GM21515 (cell line): ENCODE measurements at regions not wholly inside any gene's neighbourhood (a gene's known extent, or its start where the extent isn't known, plus 50 kb on each side); places are given as distances from the start of the nearest gene placed in this dataset.
A peak's percentile ranks its signal among the peaks of the same experiment; 100 is the strongest.
"Not testable (repeated sequence)": the region's sequence is repeated elsewhere in the genome, so short reads cannot be mapped to it uniquely, and the experiment has no call there.

ENCODE experiments used
- ATAC-seq: cut with Tn5 transposase; IDR thresholded peaks from one replicate; pipeline ENCODE4 v1.9.1; 2021; ENCODE audit not compliant: unreplicated experiment

DNA sequence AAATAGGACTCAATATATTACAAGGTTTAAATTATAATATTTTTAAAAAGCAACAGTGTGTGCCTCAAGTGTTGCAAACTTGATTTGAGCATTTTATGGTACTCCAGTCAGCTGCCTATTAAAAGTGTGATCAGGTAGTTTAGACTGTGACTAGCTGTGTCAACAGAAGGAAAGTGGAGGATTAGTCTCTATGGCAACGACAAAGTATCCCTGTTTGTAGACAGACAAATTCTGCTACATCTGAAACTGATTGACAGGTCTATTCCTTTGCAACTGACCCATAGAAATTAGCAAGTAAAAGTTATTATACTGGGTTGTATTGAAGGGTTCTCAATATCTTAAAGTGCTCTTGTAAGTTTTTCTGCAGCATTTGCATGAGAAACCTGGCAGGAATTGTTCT lies 249.8 kb upstream of the ARRDC3 start:
- ATAC-seq, result no peak

DNA sequence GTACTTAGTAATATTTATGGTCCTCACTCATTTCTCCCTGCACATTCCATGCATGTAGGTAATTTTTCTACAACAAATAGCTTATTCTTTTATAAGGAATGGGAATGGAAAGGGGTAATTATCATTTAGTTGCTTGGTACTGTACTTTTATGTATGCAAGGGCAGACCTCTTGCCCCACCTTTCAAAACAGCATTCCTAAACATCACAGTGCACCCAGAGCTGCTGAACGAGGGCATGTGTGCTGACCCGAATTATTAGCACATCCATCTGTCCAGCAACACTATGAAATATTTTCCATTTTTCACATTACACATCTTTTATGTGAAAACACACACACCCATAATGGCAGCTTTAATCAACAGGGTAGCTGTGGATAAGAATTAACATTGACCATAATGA lies 228.6 kb upstream of the ARRDC3 start:
- no peak for ATAC-seq

DNA sequence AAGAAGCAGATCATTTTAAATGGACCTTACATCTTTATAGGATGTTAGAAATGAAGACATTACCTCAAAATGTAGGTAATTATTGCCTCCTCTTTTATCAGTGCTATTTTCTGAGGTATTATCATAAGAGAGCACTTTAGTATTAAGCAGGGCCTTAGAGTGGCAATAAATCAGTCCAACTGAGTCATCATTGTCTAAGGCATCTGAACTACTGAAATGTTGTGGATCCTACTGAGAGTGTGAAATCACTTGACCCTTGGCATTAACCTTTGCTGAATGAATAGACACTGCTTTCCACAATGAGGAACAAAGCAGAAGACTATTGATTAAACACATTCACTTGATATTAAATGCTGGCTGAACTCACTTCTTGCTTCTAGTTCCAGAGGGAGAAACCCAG lies 224.6 kb upstream of the ARRDC3 start:
- ATAC-seq, result no peak

DNA sequence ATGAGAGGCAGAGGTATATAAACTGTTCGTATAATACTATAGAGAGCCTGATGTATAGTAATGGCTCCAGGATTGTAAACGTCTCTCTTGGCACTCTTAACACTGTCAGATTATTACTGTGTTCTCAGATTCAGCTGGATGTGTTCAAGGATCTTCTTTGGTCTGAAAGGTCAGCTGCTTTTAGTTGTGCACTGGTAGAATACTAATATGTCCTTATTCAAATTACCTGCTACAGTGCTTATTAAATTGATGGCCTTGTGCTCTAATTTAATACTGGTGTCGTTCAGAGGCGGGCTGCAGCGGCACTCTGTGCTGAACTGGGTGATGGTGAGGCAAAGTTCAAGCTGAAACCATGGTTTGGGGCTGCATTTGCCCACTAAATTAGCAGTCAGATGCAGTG lies 216.7 kb upstream of the ARRDC3 start:
- ATAC-seq, result no peak

DNA sequence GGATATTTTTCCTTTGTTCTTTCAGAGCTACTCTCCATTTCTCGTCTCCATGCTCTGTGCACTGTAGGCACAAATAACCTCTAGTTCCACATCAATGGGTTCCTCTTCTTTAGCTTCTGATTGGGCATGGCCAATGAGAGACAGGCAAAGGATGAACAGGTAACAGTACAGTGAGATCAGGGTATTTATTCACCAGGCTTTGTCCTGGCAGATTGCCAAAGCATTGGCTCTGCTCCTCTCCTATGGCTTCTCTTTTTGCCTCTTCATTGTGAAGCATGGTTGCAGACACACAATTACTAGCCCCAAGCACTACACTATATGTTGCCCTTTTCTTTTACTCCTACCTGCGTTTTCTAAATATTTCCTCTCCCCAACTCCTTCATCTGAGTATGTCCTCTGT lies 215.1 kb upstream of the ARRDC3 start:
- no peak for ATAC-seq

DNA sequence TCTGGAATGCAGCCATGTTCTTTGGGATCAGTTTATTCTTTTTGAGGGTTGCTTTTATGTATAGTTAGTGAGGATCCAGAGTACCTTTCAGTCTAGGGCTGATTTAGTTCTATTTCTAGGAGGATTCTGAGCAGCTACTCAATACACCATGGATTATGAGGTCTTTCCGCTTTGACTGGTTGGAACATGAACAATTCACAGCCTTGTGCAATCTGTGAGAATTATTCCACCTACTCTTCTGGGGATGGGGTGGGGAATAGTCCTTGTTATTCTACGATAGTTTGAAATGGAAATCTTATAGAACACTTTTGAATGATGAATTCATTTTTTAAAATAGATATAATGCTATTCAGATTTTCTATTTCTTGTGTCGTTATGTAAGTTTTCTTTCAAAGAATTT lies 212.3 kb upstream of the ARRDC3 start:
- ATAC-seq, result no peak

DNA sequence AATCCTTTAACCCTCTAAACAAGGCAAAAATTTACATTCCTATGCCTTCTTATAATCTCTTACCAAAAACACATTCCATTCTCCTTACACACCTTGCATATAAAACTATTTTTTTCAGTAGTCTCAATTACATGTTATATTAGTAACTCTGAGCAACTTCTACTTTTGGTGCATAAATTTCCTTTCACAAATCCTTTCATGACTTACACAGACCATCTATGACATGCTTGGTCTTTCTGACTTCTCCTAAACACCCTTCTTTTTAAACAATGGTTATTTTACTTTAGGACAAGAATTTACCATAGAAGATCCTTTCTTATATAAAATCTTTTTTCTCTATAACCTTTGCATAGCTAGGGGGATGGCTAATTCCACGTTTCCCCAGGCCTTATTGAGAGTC lies 208.0 kb upstream of the ARRDC3 start:
- ATAC-seq, result no peak

DNA sequence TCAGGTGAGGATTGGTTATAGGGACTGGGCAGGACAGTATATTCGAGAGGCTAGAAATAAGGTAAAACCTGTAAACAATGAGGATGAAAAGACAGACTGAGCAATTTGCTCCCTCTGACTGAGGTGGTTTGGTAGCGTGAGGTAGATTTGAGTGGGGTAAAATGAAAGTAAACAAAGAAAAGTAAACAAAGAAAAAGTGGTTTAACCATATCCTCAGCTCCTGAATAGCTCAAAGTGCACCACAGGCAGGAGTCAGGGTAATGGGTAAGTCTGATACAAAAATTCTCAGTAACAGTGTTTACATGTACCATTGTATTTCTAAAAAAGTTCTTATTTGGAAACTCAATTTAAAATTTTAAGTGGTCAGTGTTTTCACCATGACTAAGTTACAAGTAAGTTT lies 203.1 kb upstream of the ARRDC3 start:
- no peak for ATAC-seq

DNA sequence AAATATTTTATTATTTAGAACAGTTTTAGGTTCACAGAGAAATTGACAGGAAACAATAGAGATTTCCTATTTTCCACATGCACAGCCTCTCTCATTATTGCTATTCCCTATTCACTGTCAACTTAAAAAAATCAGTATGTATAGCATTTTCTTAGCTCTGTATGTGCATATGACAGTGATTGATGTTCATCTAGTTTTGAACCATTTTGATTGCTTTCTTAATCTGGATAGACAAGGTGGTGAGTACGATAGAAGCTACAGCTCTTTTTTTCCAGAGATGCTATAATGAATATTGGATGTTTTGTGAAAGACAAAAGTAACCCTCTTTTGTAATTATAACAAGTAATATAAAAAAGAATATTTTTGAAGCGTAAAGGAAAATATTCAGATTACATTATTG lies 201.2 kb upstream of the ARRDC3 start:
- ATAC-seq, result no peak

DNA sequence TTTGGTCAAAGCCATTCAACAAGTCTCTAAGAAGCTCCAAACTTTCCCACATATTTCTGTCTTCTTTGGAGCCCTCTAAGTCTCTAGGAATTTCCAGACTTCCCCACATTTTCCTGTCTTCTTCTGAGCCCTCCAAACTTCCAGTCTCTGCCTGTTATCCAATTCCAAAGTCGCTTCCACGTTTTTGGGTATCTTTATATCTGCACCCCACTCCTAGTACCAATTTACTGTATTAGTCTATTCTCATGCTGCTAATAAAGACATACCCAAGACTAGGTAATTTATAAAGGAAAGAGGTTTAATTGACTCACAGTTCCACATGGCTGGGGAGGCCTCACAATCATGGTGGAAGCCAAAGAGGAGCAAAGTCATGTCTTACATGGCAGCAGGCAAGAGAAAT lies 182.9 kb upstream of the ARRDC3 start:
- not testable (repeated sequence) for ATAC-seq

DNA sequence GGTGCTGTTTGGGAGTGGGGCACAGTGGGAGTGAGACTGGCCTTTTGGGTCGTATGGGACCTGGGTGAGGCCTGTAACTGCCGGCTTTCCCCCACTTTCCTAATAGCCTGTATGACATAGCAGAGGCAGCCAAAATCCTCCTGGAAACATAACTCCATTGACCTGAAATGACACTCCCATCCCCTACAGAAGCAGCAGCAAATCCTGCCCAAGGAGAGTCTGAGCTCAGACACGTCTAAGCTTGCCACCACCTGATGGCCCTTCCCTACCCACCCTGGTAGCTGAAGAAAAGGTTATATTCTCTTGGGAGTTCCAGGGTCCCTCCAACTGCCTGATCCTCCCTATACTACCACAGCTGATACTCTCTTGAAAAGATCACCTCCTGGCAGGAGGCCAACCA lies 179.8 kb upstream of the ARRDC3 start:
- ATAC-seq, result no peak

DNA sequence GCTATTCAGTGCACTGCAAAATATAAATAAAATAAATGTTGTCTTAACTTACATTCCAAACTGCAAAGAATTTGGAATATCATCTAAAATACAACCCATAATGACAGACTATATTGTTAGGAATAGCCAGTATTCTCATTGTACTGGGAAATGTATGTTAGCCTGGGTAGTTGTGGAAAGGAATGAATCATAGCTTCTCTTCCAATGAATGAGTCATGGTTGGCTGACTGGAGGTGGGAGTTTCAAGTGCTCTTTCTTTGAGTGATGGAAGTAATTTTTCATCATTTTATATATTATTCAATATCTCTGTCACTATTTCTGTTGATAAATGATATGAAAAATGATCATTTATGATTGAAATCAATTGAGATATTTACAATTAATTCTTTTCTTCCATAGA lies 158.6 kb upstream of the ARRDC3 start:
- ATAC-seq, result no peak

DNA sequence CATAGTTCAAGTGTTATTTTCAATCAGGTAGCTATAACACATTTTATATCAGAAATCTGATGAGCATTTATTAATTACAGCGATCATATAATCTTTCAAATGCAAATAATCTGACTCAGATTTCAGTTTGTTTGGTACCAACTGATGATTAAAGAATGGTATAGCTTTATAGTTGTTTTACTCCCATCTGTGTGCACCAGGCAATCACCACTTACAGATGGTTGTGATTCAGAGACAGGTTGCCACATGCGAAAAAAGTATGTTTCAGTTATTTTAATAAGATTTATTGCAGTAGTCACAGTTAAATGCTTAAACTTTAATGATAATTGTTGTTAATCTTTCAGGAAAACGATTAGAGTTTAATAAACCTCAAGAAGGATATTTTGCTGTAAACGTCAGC lies 155.1 kb upstream of the ARRDC3 start:
- ATAC-seq, result no peak

DNA sequence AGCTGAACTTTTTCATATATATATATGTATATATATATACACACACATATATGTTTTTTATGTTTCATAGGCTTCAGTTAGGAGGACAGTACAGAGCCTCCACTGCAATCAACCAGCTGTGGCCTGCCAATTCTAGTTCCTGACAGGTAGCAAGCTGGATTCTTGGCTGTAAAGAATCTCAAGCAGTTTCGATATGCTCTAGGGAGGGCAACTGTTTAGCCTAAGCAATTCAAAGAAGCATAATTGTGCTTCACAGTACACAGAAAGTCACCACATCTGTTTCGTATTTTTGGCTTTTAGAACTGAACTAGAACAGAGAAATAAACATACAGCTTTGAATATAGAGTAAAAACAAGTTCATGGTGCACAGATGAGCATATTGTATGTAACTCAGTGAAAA lies 152.4 kb upstream of the ARRDC3 start:
- no peak for ATAC-seq

DNA sequence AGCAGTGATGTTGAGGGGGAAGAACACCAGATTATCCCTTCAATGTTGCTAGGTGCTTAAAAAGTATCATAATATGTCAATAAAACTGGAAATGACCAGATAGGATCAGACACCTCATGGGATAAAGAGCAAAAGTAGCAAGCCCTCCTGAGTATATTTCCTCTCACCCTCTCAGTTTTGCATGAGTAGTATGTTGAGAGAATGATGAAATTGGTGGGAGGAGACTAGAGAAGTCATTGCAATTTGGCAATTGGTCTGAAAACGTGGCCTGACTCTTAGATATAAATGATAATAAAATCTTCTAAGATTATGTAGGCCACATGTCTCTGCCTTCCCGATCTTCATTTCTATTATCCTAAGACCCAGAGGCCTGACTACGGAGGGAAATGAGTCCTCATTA lies 151.2 kb upstream of the ARRDC3 start:
- no peak for ATAC-seq

DNA sequence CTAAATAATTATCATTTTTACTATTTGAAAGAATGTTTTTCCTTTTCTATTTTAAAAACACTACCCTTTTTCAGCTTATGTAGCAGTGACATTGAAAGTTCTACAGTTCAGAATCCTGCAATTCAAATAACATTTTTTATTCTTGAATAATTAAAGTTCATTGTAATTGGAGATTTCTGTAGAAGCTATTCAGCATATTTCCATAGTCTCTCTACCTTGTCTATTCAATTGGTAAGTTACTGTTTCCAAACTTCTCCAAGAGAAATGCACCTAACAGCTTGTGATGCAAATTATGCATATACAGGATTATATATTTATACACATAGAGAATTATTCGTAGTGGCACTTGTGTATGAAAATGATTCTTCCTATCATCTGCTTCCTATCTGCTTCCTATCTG lies 149.7 kb upstream of the ARRDC3 start:
- no peak for ATAC-seq

DNA sequence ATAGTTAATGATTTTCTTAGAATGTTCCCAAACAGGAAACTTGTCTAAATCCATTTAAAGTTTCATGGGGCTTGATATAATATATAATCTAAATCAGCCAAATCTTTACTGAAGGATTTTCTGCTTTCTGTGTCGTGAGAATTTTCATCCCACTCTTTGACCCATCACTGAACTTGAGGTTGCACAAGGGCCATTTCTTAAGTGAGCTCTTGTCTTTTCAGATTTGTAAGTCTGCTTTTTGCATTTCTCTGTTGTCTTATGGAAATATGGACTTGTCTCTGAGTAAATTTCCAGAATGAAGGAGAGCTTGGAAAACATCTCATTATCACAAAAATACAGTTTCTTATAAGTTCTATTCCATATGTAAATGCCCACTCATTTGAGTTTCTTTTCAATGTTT lies 149.2 kb upstream of the ARRDC3 start:
- no peak for ATAC-seq

DNA sequence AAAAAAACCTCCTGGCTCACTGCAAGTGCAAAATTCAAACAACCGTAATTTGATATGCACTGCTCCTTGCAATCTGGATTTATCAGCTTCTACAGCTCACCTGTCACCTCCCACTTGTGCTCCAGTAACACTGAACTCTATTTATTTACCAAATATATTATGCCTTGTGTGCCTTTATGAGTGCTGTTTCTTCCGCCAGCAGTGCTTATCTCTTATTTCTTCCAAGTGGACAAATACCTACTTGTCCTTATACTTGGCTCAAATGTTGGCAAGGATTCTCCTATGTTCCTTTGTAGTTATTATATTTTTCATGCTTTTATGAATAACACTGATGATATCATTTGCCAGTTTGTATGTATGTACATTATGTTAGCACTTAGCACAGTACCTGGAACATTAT lies 145.7 kb upstream of the ARRDC3 start:
- no peak for ATAC-seq

DNA sequence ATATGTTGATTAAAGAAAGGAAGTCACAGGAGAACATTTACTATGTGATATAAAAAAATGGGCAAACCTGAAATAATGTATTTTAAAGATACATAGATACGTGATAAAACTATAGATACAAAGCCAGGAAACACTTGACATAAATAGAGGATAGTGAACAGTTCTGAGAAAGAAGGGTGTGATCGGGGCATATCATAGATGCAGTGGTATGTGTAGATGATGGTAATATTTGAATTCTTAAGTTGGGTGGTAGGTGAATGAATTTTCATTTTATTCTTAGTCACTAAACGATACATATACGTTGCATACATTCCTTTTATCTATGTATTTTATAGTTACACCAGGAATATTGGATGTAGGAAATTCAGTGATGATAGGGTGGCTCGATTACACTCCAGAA lies 138.7 kb upstream of the ARRDC3 start:
- ATAC-seq, result no peak

DNA sequence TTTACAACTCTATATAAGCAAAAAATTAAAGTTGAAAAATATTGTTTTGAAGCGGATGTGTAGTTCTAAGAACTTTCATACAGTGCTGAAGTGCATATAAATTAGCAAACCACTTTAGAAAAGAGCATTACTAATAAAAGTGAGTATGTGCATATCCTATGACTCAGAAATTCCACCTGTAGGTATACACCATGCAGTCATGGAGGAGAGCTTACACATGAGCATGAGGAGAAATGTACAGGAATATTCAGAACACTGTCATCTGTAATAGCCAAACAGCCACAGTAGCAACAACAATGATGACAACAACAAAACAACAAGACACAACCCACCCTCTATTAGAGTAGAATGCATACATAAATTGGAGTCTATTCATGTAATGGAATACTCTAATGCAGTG lies 138.2 kb upstream of the ARRDC3 start:
- no peak for ATAC-seq

DNA sequence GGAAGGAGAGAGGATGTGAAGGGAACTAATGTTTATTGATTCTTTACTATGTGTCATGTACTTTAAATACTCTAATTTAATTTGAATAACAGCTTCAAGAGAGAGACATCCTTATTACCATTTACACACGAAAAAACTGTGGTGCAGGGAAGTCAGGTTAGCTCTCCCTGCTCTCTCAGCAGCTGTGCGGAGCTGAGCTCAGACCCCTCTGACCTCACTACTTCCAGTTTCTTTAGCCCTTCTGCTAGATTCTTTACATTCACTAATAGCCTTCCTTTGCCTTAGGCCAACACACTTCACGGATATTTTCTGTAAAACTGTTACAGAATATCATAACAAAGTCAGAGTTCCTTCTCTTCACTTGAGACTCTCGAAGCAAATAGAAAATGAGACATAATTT lies 131.3 kb upstream of the ARRDC3 start:
- ATAC-seq, result no peak

DNA sequence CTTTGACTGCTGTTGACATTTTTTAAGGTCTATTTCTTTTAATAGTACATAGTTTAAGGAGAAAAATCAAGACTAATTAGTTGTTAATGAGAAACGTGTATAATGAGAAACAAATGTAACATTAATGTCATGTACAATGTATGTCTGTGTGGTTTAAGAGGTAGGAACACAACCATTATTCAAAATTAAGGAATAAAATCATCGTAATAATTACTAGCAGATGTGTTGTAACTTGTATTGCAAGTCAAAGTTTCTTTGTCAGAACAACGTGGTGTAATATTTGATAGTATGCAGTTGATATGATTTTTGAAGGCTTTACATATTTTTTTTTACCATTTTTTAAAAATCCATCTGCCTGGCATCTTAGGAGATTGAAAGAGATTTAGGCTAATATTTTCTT lies 120.2 kb upstream of the ARRDC3 start:
- no peak for ATAC-seq

DNA sequence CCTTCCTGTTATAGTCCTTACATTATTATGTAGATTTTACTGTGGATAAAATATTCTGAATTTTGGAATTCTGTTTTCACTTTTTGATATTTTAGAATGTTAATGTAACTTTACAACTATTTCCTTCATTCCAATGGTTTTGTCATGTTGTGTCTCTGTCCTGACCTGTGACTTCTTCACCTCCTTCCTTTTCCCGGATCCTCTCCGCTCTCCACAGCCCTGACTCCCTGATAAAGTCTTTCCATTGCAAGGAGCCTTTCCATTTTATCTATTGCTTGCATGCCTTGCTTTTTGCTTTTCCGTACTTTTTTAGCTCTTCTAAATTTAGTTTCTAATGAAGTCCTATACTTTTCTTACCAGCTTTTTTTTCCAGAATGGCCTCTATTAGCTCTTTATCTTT lies 117.6 kb upstream of the ARRDC3 start:
- ATAC-seq, result no peak

DNA sequence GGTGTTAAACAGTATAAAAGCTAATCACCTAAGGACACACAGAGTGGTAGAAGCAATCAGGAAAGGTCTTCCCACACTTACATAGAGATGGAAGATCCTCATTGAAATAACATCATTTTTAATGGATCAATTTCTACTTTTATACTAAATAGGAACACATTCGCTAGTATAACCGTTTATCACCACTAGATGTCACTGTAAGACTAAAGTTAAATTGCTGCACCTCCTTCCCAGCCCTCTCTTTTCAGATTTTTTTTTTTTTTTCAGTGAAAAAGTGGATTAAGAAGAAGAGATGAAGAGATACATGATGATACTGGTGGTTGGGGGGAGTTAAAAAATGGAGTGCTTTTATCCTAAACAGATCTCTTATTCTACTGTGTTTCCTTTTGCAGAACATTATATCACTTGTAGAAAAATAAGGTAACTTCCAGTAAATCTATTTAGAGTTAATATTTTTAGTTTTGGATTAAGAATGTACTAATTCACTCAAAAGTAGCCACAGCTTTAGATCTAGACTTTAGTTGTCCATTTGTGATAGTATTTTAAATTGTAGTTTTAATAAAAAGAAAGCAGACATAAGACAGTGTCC lies 116.9 kb upstream of the ARRDC3 start:
- peak; percentile 79 for ATAC-seq
